ENCODE measurements at regions not wholly inside any gene's neighbourhood (a gene's known extent, or its start where the extent isn't known, plus 50 kb on each side); places are given as distances from the start of the nearest gene placed in this dataset.

- TF ChIP-seq POLR2A (IDR thresholded peaks at IDR 0.05) (no peak), CTCF (IDR thresholded peaks at IDR 0.05) (no peak)
These were observed 1258.0 kb upstream of the IGFBP7 start for GRCh38 chr4:58368221-58368620.
